Astrocyte (in vitro differentiated cells and primary cell): ENCODE measurements at regions not wholly inside any gene's neighbourhood (a gene's known extent, or its start where the extent isn't known, plus 50 kb on each side); places are given as distances from the start of the nearest gene placed in this dataset.

Source experiments
- CTCF ChIP-seq: IDR thresholded peaks from 2 replicates; pipeline ENCODE4 v1.5.1; 2011; ENCODE audit warnings: low read depth, mild to moderate bottlenecking, inconsistent platforms, low read length, moderate library complexity; ENCODE audit not compliant: insufficient read depth
- EZH2 ChIP-seq: IDR thresholded peaks from 2 replicates; pipeline ENCODE4 v1.6.1; 2012; ENCODE audit warnings: mild to moderate bottlenecking, low read length, inconsistent platforms; ENCODE audit not compliant: insufficient read depth

- TF ChIP-seq CTCF: no peak
- TF ChIP-seq EZH2: no peak
Observed at GRCh38 chr18:78113940-78114251, 864.2 kb downstream of the GALR1 start.
